OCI-LY3 (cell line): ENCODE measurements at regions not wholly inside any gene's neighbourhood (a gene's known extent, or its start where the extent isn't known, plus 50 kb on each side); places are given as distances from the start of the nearest gene placed in this dataset.

Experiments
- H2AFZ ChIP-seq: fragments of 200-600, 300-600 bp; shearing (Covaris generic); 2 replicates; pipeline ENCODE4 v1.6.0; 2014; ENCODE audit warnings: antibody characterized with exemption, low read depth, low read length
- H3K27ac ChIP-seq: fragments of 200-600, 300-600 bp; sonication (generic); 2 replicates; pipeline ENCODE4 v1.5.1; 2014; ENCODE audit warnings: mild to moderate bottlenecking, low read length, moderate library complexity, mixed read lengths
- H3K27me3 ChIP-seq: fragments of 200-600, 300-600 bp; sonication (generic); 2 replicates; pipeline ENCODE4 v1.6.1; 2014; ENCODE audit warnings: low read depth, low read length, mixed read lengths
- H3K36me3 ChIP-seq: fragments of 200-600, 300-600 bp; sonication (generic); replicated peaks from 2 replicates; pipeline ENCODE3; 2014; ENCODE audit warnings: low read depth, low read length, mixed read lengths
- H3K4me1 ChIP-seq: fragments of 300-600, 200-600 bp; sonication (generic); 2 replicates; pipeline ENCODE4 v1.6.1; 2014; ENCODE audit warnings: low read length, mixed read lengths
- H3K4me2 ChIP-seq: fragments of 200-600, 300-600 bp; sonication (generic); 2 replicates; pipeline ENCODE4 v1.6.1; 2014; ENCODE audit warnings: low read length, mixed read lengths
- H3K4me3 ChIP-seq: fragments of 300-600, 200-600 bp; sonication (generic); 2 replicates; pipeline ENCODE4 v1.5.1; 2014; ENCODE audit warnings: antibody characterized with exemption, mild to moderate bottlenecking, low read length, moderate library complexity
- H3K79me2 ChIP-seq: fragments of 300-600, 200-600 bp; shearing (Covaris generic); 2 replicates; pipeline ENCODE4 v1.6.1; 2014; ENCODE audit warnings: mild to moderate bottlenecking, low read length, mixed read lengths
- H3K9ac ChIP-seq: fragments of 300-600, 200-600 bp; shearing (Covaris generic); 2 replicates; pipeline ENCODE4 v1.6.0; 2014; ENCODE audit warnings: mild to moderate bottlenecking, low read length, moderate library complexity
- H3K9me3 ChIP-seq: fragments of 200-600, 300-600 bp; shearing (Covaris generic); 2 replicates; pipeline ENCODE4 v1.6.1; 2014; ENCODE audit warnings: low read length, mixed read lengths; ENCODE audit not compliant: insufficient read depth
- H4K20me1 ChIP-seq: fragments of 200-600, 300-600 bp; sonication (generic); 2 replicates; pipeline ENCODE4 v1.6.1; 2016; ENCODE audit warnings: low read length, mixed read lengths; ENCODE audit not compliant: insufficient read depth
- EZH2phosphoT487 ChIP-seq: fragments of 200-600 bp; shearing (Covaris generic); IDR thresholded peaks from 2 replicates; pipeline ENCODE4 v1.6.1; 2018; ENCODE audit warnings: antibody characterized with exemption, mixed run types, low read depth
- TF ChIP-seq, protein P1 (sequence below): fragments of 200-600, 300-600 bp; sonication (generic); IDR thresholded peaks from 2 replicates; pipeline ENCODE4 v1.5.1; 2014; ENCODE audit warnings: antibody characterized with exemption, low read length, low read depth

DNA sequence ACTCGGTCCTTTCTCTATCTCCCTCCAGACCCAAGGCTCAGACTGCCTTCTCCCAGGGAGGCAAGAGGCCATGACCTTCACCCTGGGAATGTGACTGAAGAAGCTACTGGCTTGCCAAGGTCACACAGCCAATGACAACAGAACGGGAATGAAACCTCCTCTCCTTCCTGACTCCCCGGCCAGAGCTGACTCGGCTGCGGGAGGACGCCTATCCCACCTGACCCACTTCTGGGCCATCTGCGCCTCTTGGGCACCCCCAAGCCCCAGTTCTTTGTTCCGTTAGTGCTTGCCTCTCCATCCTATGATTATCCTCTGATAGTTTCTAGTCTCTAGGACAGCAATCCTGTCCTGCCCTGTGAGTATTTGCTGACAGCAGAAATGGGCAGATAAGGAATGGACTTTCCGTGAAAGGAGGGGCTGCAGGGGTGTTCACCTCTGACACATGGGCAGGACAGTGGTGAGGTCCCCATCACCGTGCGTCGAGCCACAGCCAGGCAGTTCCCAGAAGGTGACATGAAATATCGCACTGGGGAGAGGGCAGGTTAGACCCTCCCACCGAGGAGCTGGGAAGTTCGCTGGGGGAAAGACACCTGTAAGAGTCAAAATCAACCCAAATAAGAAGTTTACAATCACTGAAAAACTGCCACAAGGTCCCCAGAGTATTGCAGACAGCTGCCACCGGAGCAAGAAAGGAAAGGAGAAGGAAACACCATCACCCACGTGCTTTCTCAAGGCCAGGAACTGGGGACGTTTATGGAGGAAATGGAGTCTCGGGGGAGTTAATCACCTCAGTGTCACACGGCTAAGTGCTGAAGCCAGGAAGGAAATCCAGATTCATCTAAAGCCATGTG lies 63.0 kb downstream of the INSIG1 start:
- no peak for TF ChIP-seq EZH2phosphoT487
- TF ChIP-seq, protein P1, sequence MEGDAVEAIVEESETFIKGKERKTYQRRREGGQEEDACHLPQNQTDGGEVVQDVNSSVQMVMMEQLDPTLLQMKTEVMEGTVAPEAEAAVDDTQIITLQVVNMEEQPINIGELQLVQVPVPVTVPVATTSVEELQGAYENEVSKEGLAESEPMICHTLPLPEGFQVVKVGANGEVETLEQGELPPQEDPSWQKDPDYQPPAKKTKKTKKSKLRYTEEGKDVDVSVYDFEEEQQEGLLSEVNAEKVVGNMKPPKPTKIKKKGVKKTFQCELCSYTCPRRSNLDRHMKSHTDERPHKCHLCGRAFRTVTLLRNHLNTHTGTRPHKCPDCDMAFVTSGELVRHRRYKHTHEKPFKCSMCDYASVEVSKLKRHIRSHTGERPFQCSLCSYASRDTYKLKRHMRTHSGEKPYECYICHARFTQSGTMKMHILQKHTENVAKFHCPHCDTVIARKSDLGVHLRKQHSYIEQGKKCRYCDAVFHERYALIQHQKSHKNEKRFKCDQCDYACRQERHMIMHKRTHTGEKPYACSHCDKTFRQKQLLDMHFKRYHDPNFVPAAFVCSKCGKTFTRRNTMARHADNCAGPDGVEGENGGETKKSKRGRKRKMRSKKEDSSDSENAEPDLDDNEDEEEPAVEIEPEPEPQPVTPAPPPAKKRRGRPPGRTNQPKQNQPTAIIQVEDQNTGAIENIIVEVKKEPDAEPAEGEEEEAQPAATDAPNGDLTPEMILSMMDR: no peak
- Histone ChIP-seq H3K9ac (no peak overlapping the region), H3K4me3 (no peak overlapping the region), H3K9me3 (no peaks in the 10 kb centered on the region), H3K27me3 (peaks cover 3% of the 10 kb centered on the region; the same call in 1 of the 2 replicates), H3K4me2 (no peak overlapping the region), H3K27ac (no peak overlapping the region), H4K20me1 (no peaks in the 10 kb centered on the region), H3K4me1 (peaks cover 69% of the 10 kb centered on the region), H2AFZ (no peak overlapping the region), H3K79me2 (peaks cover 11% of the 10 kb centered on the region), H3K36me3 (peaks cover 4% of the 10 kb centered on the region)

DNA sequence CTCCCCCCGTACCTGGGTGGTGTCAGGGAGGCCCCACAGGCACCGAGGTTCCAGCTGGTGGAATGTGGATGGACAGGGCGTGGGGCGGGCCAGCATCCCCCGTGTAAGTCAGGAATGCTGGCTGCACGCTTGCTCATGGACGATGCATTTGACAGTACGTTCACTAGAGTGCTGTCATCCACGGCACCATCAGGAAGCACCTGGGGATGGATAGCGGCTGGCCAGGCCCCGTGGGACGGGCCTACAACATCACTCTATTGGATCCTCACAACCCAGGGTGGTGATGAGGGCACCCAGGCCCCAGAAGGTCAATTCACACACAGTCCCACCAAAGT lies 63.6 kb downstream of the INSIG1 start:
- peaks cover under 1% of the 10 kb centered on the region for H3K36me3 ChIP-seq
- no peak overlapping the region for H3K9ac ChIP-seq
- no peak for TF ChIP-seq EZH2phosphoT487
- TF ChIP-seq, protein P1: no peak
- no peak overlapping the region for H2AFZ ChIP-seq
- H3K79me2 ChIP-seq: peaks cover 6% of the 10 kb centered on the region
- no peaks in the 10 kb centered on the region for H3K9me3 ChIP-seq
- no peak overlapping the region for H3K27ac ChIP-seq
- H4K20me1 ChIP-seq: no peaks in the 10 kb centered on the region
- no peak overlapping the region for H3K4me3 ChIP-seq
- H3K4me2 ChIP-seq: no peak overlapping the region
- peaks cover 69% of the 10 kb centered on the region for H3K4me1 ChIP-seq
- H3K27me3 ChIP-seq: peaks cover 3% of the 10 kb centered on the region; the same call in 1 of the 2 replicates

- H4K20me1 ChIP-seq: no peaks in the 10 kb centered on the region
- no peak for TF ChIP-seq EZH2phosphoT487
- TF ChIP-seq, protein P1: no peak
- no peak overlapping the region for H3K4me2 ChIP-seq
- H3K36me3 ChIP-seq: no peaks in the 10 kb centered on the region
- no peaks in the 10 kb centered on the region for H3K79me2 ChIP-seq
- no peak overlapping the region for H3K9ac ChIP-seq
- H3K4me1 ChIP-seq: peaks cover 65% of the 10 kb centered on the region
- no peak overlapping the region for H2AFZ ChIP-seq
- H3K27me3 ChIP-seq: peaks cover 3% of the 10 kb centered on the region; the same call in 1 of the 2 replicates
- H3K4me3 ChIP-seq: no peak overlapping the region
- H3K9me3 ChIP-seq: no peaks in the 10 kb centered on the region
- no peak overlapping the region for H3K27ac ChIP-seq
Measured at GRCh38 chr7:155361947-155362346, 64.3 kb downstream of the INSIG1 start.

- no peak for TF ChIP-seq EZH2phosphoT487
- TF ChIP-seq, protein P1: no peak
- H3K4me2 ChIP-seq: no peak overlapping the region
Measured at GRCh38 chr7:155362380-155363145, 64.9 kb downstream of the INSIG1 start.

More at GRCh38 chr7:155362380-155363145, 64.9 kb downstream of the INSIG1 start:
- H3K27me3 ChIP-seq: peaks cover 3% of the 10 kb centered on the region; the same call in 1 of the 2 replicates
- H3K4me1 ChIP-seq: peaks cover 60% of the 10 kb centered on the region
- H4K20me1 ChIP-seq: no peaks in the 10 kb centered on the region
- no peaks in the 10 kb centered on the region for H3K79me2 ChIP-seq
- H3K36me3 ChIP-seq: no peaks in the 10 kb centered on the region
- no peak overlapping the region for H2AFZ ChIP-seq
- H3K9ac ChIP-seq: no peak overlapping the region
- H3K27ac ChIP-seq: no peak overlapping the region
- H3K9me3 ChIP-seq: no peaks in the 10 kb centered on the region
- no peak overlapping the region for H3K4me3 ChIP-seq
